AG04449 (cell line): ENCODE measurements at regions not wholly inside any gene's neighbourhood (a gene's known extent, or its start where the extent isn't known, plus 50 kb on each side); places are given as distances from the start of the nearest gene placed in this dataset.

Source experiments
- CTCF ChIA-PET: fragments of 350-600 bp; formaldehyde crosslinking; extraction: SDS; loops from one replicate; lab custom pipeline; 2021; ENCODE audit warnings: antibody characterized with exemption; lab: Yijun Ruan, JAX
- POLR2A ChIA-PET: fragments of 400-600, 350-600 bp; formaldehyde crosslinking; extraction: SDS; loops from one replicate; lab custom pipeline; 2020; ENCODE audit warnings: antibody characterized with exemption, inconsistent platforms; lab: Yijun Ruan, JAX
- DNase-seq: peaks from one replicate; pipeline ENCODE4 v3.0.0-alpha.2; 2010; ENCODE audit warnings: low read depth, low spot score
- H3K4me3 ChIP-seq: 2 replicates; pipeline ENCODE4 v1.5.1; 2011; ENCODE audit warnings: low read depth, mild to moderate bottlenecking, control low read depth, low read length
- CTCF ChIP-seq: IDR thresholded peaks from one replicate; pipeline ENCODE4 v1.5.1; 2011; ENCODE audit warnings: mild to moderate bottlenecking, moderate library complexity, low read length, control low read depth, inconsistent platforms; ENCODE audit not compliant: insufficient read depth; ENCODE audit errors: missing control alignments

GRCh38 chr14:71362282-71362681 is 455.0 kb downstream of the PCNX1 start:
- ChIA-PET POLR2A (no interaction called here), CTCF (interaction anchor here (1.5 kb wide), 1 partner anchor 391 kb away, joined by 4 read pairs; no protein-coding TSS in a partner anchor)
- DNase-seq = no peak
- no peak for TF ChIP-seq CTCF
- no peak overlapping the region for H3K4me3 ChIP-seq

GRCh38 chr14:71362920-71363584 is 455.8 kb downstream of the PCNX1 start:
- H3K4me3 ChIP-seq = no peak overlapping the region
- no peak for DNase-seq
- TF ChIP-seq CTCF = no peak
- POLR2A ChIA-PET = no interaction called here
- CTCF ChIA-PET = interaction anchor here (0.6 to 1.0 kb wide), 2 partner anchors 70 to 389 kb away, joined by 3 read pairs; no protein-coding TSS in a partner anchor

GRCh38 chr14:71363946-71364925 is 457.0 kb downstream of the PCNX1 start:
- H3K4me3 ChIP-seq = no peak overlapping the region
- ChIA-PET POLR2A (interaction anchor here (1.2 kb wide), 1 partner anchor 222 kb away, joined by 4 read pairs; no protein-coding TSS in a partner anchor), CTCF (interaction anchor here (1.0 to 1.3 kb wide), 2 partner anchors 8 to 388 kb away, joined by 3 to 7 read pairs; no protein-coding TSS in a partner anchor)
- no peak for DNase-seq
- no peak for TF ChIP-seq CTCF

- DNase-seq = no peak
- H3K4me3 ChIP-seq = no peak overlapping the region
- TF ChIP-seq CTCF = no peak
- ChIA-PET CTCF (interaction anchor here (1.0 to 1.3 kb wide), 4 partner anchors 8 to 228 kb away, joined by 3 to 7 read pairs (median 4); no protein-coding TSS in a partner anchor), POLR2A (interaction anchor here (0.6 to 1.2 kb wide), 3 partner anchors 175 to 248 kb away, joined by 3 to 4 read pairs (median 3); no protein-coding TSS in a partner anchor)
These were observed 458.1 kb downstream of the PCNX1 start for GRCh38 chr14:71365361-71365760.

- no peak for TF ChIP-seq CTCF
- DNase-seq = no peak
- ChIA-PET CTCF (interaction anchor here (0.7 to 1.1 kb wide), 3 partner anchors 30 to 263 kb away, joined by 3 to 4 read pairs (median 3); no protein-coding TSS in a partner anchor), POLR2A (no interaction called here)
- no peak overlapping the region for H3K4me3 ChIP-seq
These were observed 459.6 kb downstream of the PCNX1 start for GRCh38 chr14:71366861-71367260.
